ENCODE measurements at regions not wholly inside any gene's neighbourhood (a gene's known extent, or its start where the extent isn't known, plus 50 kb on each side); places are given as distances from the start of the nearest gene placed in this dataset.

- H4K20me1 ChIP-seq (ENCODE audit: control insufficient read depth, insufficient read depth, low read depth, low read length): no peaks in the 10 kb centered on the region
- no peak overlapping the region for H3K27ac ChIP-seq (ENCODE audit: low read depth, low read length)
- no peak overlapping the region for H3K4me3 ChIP-seq (ENCODE audit: low read length)
- H3K9me3 ChIP-seq (ENCODE audit: control insufficient read depth, insufficient read depth, low read length): no peaks in the 10 kb centered on the region
- H3K4me2 ChIP-seq (ENCODE audit: low read length): no peak overlapping the region
- no peaks in the 10 kb centered on the region for H3K79me2 ChIP-seq (ENCODE audit: control insufficient read depth, low read length)
- no peak for TF ChIP-seq CTCF (IDR thresholded peaks at IDR 0.05; ENCODE audit: low read depth, low read length, poor library complexity, severe bottlenecking)
- no peak for TF ChIP-seq EZH2phosphoT487 (IDR thresholded peaks at IDR 0.05; ENCODE audit: borderline replicate concordance, low read length)
- H3K9me2 ChIP-seq (replicated peaks; ENCODE audit: control insufficient read depth, low read length): no peaks in the 10 kb centered on the region
- H3K27me3 ChIP-seq (ENCODE audit: control insufficient read depth, low read length): no peaks in the 10 kb centered on the region
- H3K4me1 ChIP-seq (ENCODE audit: control insufficient read depth, low read length): no peaks in the 10 kb centered on the region
- no peaks in the 10 kb centered on the region for H3K36me3 ChIP-seq (ENCODE audit: control insufficient read depth, low read length)
- no peaks in the 10 kb centered on the region for H3F3A ChIP-seq (ENCODE audit: control insufficient read depth, insufficient read depth)
These were observed 294.7 kb downstream of the TDRD15 start for GRCh38 chr2:21418456-21418855.

GRCh38 chr2:21420553-21421335, 297.0 kb downstream of the TDRD15 start:
- Histone ChIP-seq H3K9me2 (replicated peaks; ENCODE audit: control insufficient read depth, low read length) (no peaks in the 10 kb centered on the region), H3K4me2 (ENCODE audit: low read length) (no peak overlapping the region), H3K4me1 (ENCODE audit: control insufficient read depth, low read length) (no peaks in the 10 kb centered on the region), H3K9me3 (ENCODE audit: control insufficient read depth, insufficient read depth, low read length) (no peaks in the 10 kb centered on the region), H3K79me2 (ENCODE audit: control insufficient read depth, low read length) (no peaks in the 10 kb centered on the region), H3F3A (ENCODE audit: control insufficient read depth, insufficient read depth) (no peaks in the 10 kb centered on the region), H3K4me3 (ENCODE audit: low read length) (no peak overlapping the region), H3K36me3 (ENCODE audit: control insufficient read depth, low read length) (no peaks in the 10 kb centered on the region), H3K27me3 (ENCODE audit: control insufficient read depth, low read length) (no peaks in the 10 kb centered on the region), H3K27ac (ENCODE audit: low read depth, low read length) (no peak overlapping the region), H4K20me1 (ENCODE audit: control insufficient read depth, insufficient read depth, low read depth, low read length) (no peaks in the 10 kb centered on the region)
- no peak for TF ChIP-seq CTCF (IDR thresholded peaks at IDR 0.05; ENCODE audit: low read depth, low read length, poor library complexity, severe bottlenecking)
- no peak for TF ChIP-seq EZH2phosphoT487 (IDR thresholded peaks at IDR 0.05; ENCODE audit: borderline replicate concordance, low read length)

GRCh38 chr2:21422050-21422449, 298.3 kb downstream of the TDRD15 start:
- H3K36me3 ChIP-seq (ENCODE audit: control insufficient read depth, low read length): no peaks in the 10 kb centered on the region
- no peaks in the 10 kb centered on the region for H3F3A ChIP-seq (ENCODE audit: control insufficient read depth, insufficient read depth)
- no peak overlapping the region for H3K27ac ChIP-seq (ENCODE audit: low read depth, low read length)
- TF ChIP-seq EZH2phosphoT487 (IDR thresholded peaks at IDR 0.05; ENCODE audit: borderline replicate concordance, low read length) (no peak), CTCF (IDR thresholded peaks at IDR 0.05; ENCODE audit: low read depth, low read length, poor library complexity, severe bottlenecking) (peak; percentile 80)
- no peaks in the 10 kb centered on the region for H3K79me2 ChIP-seq (ENCODE audit: control insufficient read depth, low read length)
- H4K20me1 ChIP-seq (ENCODE audit: control insufficient read depth, insufficient read depth, low read depth, low read length): no peaks in the 10 kb centered on the region
- no peaks in the 10 kb centered on the region for H3K9me3 ChIP-seq (ENCODE audit: control insufficient read depth, insufficient read depth, low read length)
- H3K9me2 ChIP-seq (replicated peaks; ENCODE audit: control insufficient read depth, low read length): no peaks in the 10 kb centered on the region
- H3K27me3 ChIP-seq (ENCODE audit: control insufficient read depth, low read length): no peaks in the 10 kb centered on the region
- no peak overlapping the region for H3K4me3 ChIP-seq (ENCODE audit: low read length)
- H3K4me1 ChIP-seq (ENCODE audit: control insufficient read depth, low read length): no peaks in the 10 kb centered on the region
- no peak overlapping the region for H3K4me2 ChIP-seq (ENCODE audit: low read length)
